SKM-1 treated with dmso at 0.1 percent for 144 hours (cell line): ENCODE measurements at regions not wholly inside any gene's neighbourhood (a gene's known extent, or its start where the extent isn't known, plus 50 kb on each side); places are given as distances from the start of the nearest gene placed in this dataset.

Experiments used
- DNase-seq: peaks from one replicate; lab custom pipeline; 2025; ENCODE audit not compliant: unreplicated experiment; lab: John Stamatoyannopoulos, UW

DNA sequence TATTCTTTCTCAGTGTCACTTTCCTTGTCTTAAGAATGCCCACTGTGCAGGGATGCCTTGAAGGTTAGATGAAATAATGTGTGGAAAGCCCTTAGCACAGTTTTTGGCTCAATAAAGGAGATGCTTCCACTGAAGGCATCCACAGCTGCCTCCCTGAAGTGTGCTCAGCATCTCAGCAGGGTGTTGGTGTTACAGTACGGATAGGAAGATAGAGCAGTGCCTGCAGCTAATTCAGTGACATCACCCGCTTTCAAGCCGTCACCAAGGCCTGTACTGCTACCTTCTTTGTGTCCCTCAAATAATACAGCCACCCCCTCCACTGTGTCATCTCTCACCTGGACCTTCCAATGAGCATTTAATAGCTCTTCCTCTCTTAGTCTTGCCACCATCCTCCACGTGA lies 59.0 kb downstream of the NDUFS5 start:
- DNase-seq = no peak

DNA sequence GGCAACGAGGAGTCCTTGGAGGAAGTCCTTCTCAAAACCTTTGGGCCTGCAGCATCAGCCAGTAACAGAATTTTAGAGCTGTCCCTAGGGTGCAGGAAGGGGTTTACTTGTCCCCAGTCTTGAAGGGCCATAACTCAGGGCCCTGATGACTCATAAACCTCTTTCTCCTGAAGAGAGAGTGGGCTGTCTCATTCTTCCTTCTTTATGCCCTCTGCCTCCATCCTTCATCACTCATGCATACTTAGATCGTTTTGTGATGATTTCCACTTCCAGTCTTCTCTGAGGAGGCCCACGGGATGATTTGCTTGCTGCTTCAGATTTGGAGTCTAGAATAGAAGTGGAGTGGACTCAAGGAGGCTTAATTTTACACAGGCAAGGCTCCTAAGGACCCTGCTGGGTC lies 60.2 kb downstream of the NDUFS5 start:
- no peak for DNase-seq

DNA sequence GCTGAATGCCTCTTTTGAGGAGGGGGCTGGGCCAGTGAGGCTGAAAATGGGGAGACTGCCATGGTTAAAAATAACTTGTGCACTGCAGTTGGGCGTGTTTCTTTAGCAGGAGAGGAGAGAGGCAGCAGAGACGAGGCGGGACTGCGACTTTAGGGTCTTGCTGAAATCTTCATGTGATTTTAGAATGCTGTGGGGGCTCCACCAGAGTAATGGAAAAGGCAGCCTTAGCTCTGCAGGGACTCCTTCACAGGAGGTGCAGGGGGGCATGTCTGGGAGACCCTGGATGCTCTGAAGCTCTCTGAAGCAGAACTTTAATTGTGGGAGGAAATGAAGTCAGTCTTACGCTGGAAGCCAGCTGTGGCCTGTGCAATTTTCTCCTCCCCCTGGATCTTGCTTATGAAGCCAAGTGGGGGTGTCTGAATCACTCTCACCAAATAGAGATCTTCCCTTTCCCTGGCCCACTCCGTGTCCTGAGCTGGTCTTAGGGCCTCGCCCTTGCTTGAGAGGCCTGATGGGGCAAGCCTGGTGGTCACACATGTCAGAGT lies 60.8 kb downstream of the NDUFS5 start:
- DNase-seq = no peak

DNA sequence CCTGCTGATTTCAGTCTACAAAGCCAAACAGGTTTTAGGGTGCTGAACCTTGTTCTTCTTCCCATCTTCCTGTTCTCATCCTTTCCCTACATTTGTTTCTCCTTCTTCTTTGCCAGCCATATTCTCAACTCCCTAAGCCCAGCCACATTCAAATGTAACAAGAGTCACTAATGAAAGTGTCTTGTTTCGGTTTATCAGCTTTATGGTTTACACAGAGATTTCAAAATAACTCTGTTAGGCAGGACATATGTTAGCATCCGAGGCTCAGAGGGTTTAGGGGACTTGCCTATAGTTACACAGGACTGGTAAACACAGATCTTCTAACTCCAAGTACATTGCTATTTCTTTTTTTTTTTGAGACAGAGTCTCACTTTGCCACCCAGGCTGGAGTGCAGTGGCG lies 61.3 kb downstream of the NDUFS5 start:
- no peak for DNase-seq

DNA sequence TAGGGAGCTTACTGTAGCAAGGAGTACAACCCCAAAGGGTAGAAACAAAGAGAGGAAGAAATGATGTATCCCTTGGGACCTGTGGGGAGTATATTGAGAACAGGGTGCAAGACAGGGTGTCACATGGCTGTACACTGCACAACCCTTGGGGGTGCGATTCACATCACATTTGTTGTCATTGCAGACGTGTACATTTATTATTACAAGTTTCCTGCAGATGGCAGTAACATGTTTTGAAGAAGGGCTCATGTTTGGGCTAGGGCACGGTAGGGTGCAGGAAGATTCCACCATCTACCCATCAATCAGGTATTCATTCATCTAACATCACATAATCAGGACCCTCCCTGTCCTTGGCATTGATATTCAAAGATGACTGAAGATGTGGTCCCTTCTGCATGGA lies 62.5 kb downstream of the NDUFS5 start:
- no peak for DNase-seq

DNA sequence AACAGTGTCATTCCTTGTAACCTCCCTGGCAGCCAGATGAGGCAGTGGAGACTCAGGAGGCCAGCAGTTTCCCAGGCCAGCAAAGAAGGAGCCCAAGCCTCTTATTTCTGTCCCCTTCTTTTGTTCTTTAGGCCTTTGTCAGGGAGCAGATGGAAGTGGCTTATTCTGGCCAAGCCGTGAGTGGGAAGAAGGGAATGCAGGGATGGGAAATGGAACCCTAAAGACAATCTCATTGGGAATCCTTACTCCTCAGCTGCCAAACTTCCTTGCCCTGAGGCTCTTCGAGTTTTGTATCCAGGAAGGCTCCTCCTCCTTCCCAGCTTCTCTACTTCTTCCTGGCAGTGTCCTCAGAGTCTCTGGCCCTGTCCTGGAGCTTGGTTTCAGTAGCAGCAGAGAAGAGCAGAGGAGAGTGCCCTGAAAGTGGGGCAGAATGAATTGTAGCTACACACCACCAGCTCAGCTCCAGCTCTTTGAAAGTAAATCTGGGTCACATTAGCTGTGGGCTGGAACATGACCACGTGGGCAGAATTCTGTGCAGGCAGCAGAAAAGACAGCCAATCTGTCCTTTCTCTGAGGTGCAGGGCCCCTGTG lies 63.9 kb downstream of the NDUFS5 start:
- DNase-seq = no peak

DNA sequence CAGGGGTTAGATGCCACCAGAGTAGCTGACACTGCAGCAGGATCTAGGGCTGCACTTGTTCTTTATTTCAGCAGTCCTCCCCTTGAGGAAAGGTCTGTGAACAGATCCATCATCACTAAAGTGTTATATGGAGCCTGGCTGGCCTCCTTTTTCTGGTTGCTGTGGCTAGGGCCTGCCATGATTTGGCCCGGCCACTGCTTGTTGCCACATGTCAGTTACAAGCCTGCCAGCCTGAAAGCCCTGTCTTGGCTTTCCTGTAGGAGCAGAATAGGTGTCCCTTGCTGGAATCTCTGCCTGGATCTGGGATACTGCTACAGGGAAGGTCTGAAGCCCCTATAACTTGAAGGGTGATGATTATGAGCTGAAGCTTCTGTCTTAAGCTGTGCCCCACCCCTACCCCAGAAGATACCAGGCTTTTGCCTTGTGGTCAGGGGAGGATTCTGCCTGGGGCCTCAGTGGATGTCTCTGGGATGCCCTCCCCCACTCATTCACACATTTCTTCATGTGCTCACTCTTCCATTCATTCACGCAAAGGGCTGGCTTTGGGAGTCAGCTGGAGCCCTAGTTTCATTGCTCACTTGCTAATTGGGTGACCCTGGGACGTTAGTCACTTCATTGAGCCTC lies 64.7 kb downstream of the NDUFS5 start:
- DNase-seq = no peak

DNA sequence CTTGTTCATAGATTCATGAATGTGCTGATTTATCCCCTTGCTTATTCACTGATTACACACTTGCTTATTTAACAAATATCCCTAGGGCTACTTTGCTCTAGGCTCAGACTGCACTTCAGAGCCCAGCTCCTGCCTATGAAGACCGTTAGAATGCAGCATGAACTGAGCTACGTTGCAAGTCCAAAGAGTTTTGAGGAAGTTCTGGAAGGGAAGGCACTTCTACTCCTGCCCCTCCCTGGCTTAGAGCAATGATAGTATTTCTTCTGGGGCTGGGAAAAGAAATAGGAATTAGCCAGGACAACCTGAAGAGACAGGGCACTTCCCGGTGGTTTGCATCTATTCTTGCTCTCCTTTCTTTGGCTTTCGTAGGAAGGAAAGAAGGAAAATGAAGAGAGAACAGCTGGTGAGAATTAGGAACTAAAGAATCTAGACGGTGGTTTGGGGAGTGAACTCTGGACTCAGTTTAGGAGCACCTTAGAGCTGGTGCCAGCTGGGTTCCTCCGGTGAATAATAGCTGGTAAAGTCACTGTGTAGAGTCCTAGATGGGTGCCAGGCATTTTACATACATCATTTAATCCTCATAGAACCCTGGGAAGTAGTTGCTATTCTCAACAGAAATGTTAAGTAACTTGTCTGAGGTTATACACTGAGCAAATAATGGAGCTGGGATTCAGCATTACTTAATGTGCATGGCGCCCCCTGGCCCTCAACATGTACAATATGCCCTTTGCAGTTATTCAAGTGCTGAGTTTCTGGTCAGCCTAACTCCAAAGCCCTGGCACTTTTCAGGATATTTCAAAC lies 65.9 kb downstream of the NDUFS5 start:
- DNase-seq = peak; percentile 62

DNA sequence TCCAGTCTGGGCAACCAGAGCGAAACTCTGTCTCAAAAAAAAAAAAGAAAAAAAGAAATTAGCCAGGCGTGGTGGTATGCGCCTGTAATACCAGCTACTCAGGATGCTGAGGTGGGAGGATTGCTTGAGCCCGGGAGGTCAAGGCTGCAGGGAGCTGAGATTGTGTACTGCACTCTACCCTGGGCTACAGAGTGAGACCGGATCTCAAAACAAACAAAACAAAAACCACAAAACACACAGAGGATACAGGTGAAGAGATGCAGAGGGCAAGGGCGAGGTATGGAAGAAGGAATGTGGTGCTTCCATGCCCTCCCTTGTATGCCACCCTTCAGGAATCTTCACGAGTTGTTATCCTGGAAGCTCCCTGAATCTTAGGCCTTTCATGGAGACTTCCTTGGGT lies 68.5 kb downstream of the NDUFS5 start:
- DNase-seq = no peak

DNA sequence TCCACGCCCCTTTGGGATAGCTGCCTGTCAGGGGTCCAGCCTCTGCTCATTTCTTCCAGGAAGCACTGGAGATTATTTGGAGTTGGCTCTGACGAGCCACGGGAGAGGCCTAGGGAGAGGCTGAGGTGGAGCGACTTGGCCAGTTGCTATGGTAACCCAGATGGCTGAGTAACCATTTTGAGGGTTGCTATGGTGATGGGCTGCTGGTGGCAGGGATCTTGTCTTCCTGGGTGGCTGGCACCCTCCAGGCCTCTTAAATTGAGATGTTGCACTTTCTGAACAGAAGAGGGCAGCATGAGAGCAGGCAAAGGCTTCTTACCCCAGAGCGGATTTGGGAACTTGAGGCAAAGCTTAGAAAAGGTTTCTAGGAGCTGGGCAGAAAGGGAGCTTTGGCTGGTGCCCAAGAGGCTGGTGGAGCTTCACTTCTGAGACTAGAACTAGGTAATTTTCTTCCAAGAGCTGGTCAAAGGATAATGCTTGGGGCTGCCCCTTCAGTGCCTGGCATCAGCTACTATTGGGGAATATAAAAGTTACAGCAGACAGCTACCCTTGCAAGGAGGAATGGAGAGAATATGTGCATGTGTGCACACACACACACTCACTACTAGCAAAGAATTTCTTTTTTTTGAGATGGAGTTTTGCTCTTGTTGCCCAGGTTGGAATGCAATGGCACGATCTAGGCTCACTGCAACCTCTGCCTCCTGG lies 72.5 kb downstream of the NDUFS5 start:
- peak; percentile 86 for DNase-seq

DNA sequence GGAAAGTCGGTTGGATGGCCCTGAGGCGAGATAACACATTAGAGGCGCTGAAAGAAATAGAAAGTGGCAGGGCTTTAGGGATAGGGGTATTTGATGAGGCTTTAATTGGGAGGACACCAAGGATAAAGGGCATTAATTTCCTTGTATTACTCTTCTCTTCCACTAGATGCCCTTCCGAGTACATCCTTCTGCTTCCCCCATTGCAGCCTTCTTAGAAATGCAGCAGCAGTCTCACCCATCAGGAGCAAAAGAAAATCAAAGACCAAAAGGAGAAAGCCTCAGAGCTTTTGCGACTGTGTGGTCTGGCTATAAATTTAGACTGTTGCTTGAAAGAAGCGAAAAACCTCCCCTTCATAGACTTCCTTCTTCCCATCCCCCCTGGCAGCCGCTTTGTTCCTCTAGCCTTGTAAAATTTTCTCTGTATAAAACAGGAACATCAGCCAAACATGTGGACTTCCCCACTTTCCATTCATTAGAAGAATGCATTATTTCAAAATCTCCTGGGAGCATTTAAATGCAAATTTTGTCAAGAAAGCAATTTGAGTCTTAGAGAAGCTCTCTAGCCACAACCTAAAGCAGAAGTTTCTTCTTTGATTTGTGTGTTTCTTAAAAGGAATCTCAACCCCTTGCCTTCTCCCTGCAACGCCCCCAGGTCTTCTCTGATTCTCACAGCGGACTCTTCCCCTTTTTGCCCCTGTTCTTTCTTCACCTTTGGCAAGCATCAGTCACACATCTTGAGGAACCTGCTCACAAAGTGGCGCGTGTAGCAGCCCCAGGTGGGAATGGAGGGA lies 76.6 kb downstream of the NDUFS5 start:
- DNase-seq = peak; percentile 98

DNA sequence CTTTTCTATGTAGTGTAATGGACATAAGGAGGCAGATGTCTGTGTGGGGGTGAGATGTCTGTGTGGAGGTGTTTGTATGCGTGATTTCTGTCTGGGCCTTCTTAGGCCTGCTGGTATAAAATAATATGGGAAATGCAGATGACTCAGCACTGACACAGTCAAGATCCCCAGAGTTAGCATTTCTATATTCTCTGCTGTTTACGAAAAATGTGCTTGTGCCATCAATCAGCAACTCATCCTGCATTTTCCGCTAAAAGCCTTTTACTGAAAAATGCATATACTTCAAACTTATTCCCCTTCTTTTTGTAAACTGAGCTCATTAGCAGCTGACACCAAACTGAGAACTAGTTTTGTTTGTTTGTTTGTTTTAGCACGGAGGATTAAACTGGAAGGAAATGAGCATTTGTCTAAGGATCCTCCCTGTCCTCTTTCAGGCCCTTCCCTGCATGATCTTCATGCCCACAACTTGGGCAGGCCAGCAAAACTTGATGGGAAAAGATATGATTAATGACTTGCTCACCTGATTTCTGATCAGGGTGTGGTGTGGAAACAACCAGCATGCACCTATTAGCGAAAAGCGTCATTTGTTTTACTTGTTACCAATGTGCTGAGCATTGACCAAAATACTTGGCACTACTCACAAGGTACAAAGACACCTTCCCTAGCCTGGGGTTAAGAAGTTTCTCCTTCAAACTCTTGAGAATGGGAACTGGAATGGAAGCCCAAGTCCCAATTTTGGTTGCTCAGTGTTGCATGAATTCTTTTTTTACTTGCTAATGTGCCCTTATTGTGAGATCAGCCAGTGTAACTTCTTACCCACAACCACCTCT lies 77.4 kb downstream of the NDUFS5 start:
- DNase-seq = no peak

DNA sequence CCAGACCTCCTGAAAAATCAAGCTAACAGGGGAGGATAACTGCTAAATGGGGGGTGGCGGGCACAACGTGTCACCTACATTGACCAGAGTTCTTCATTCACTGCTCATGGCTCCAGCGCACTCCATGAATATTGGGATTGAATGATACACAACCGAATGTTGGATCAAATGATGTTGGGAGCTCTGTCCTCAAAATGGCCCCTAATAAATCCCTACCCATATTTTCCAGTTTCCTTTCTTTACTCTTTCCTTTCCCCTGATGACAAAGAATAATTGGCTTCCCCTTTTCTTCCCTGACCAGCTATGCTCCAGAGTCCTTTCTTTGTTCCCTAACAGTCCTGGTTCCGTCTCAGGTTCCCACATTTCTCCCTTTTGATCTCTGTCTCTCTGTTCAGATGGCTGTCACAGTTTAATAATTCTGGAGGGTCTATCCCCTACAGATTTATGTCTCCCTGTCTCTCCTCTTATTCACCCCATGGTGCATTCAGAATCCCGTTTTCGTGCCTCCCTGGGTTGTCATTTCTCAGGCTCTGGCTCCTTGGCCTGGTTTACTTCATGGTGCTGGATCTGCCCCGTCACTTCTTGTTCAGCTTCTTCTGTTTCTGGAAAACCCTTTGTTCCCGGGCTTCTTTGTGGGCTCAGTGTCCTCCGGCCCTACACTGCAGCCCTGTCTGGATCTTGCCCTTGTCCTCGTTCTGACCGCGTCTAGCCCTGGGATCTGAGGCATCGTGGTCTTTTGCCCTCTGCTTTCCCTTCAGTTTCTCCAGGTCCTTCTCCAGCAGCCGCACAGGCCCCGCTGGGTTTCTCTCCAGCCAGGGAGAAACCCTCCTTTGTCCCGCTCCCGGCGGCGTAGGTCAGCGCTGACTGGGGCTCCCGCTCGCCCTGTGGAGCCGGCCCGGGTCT lies 78.3 kb downstream of the NDUFS5 start:
- no peak for DNase-seq

DNA sequence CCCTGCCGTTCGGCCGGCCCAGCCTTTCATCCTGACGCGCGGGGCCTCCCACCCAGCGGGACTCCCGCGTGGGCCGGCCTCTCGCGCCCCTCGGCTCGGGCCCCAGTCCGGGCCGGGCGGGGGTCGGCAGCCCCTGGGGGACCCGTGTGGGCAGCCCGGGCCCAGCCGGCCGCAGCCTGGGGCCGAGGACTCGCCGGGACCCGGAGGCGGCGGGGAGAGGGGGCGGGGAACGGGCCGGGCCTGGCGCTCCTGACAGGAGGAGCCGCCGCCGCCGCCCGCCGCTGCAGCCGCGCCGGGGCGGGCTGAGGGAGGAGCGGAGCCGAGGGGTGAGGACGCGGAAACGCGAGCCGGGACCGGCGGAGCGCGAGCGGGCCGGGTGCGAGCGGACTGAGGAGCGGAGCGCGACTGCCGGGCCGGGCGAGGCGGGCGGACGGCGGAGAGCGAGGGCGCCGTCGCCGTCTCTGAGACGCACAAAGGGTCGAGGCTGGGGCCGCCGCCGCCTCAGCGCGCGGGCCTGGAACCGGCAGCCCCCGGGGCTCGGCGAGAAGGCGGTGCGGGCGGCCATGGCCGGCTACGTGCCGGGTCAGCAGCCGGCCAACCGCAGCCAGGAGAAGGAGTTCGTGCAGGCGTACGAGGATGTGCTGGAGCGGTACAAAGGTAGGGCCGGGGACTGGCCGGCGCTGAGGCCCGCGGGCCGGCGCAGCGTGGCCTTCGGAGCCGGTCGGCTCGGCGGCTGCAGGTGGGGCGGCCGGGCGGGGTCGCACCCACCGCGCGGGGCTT lies 79.1 kb downstream of the NDUFS5 start:
- DNase-seq = no peak

DNA sequence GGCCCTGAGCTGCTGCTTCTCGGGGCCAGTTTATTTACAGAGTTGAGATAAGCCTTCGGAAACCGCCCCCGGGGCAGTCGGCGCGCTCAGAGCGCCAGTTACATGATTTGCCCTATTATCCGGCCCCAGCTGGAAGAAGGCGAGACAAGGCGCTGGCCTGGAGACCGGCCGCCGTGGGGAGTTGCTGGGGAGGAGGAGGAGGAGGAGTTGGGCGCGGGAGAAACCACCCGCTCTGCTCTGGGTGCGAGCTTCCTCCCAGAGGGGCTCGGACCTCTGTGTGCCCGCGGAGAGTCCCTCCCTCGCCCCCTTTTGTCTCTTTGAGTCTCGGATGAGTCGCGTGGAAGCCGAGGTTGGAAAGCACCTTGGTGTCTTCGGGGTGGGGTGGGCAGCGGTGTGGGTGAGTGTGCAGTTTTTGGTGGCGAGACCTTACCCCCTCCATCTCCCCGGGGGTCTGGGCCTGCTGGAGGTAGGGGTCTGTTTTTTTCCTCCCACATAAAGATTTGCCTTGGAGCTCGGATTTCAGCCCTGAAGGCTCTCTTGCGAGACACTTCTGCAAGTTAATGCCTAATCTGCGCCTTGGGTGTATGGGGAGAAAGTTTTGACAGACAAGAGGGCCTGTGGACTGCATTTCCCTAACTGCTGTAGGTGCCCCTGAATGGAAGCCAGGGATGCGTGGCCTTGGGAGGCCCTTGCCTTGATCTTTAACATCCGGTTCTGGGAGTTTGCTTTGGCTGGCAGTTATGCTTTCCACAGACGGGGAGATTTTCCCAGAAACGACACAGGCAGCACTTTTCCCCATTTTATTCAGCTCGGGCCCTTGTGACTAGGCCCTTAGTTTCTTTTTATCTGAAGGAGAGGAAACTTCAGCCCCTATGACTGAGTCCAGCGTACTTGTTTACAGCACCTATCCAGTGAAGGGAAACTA lies 80.0 kb downstream of the NDUFS5 start:
- DNase-seq = no peak

DNA sequence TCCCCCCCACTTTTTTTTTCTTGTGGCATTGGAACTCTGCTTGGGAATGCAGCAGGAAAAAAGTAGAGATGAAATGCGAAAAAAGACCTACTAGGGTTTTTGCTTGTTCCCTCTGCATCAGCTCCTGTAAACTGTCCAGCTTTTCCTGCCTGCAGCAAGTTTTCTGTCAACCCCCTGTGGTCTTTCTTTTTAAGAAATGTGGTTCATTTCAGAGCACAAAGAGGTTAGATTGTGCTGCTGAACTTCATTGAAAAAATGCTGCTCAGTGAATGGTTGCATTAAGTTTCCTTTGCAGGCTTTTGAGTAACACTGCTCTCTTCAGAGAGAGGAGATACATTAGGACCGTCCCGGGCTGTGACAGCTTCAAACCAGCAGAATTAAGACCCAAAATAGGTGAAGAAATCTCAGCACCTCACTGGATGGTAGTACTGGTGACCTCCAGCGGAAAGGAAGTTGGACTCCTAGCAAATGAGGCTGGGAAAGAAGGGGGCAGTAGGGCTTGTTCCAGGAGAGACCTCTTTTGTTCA lies 80.7 kb downstream of the NDUFS5 start:
- no peak for DNase-seq
